Natural killer cell (primary cell): ENCODE measurements at regions not wholly inside any gene's neighbourhood (a gene's known extent, or its start where the extent isn't known, plus 50 kb on each side); places are given as distances from the start of the nearest gene placed in this dataset.
A peak's percentile ranks its signal among the peaks of the same experiment; 100 is the strongest.
"Not testable (repeated sequence)": the region's sequence is repeated elsewhere in the genome, so short reads cannot be mapped to it uniquely, and the experiment has no call there.

Source experiments
- ATAC-seq, 3 donors: fragments of 150-1000 bp in 2 of 3; fragments of 200-7000 bp in 1 of 3; cut with Tn5 transposase; 1 replicate in 1 of 3; 2 replicates in 2 of 3; pipeline ENCODE4 v1.10.0; 2021; ENCODE audit warnings: mild to moderate bottlenecking in 2 of 3, moderate library complexity in 2 of 3
- DNase-seq, 2 donors: peaks; one replicate each; pipeline versions ENCODE4 v3.0.0 to v3.0.0-alpha.2; 2013 to 2021; ENCODE audit warnings: mixed read lengths in 1 of 2
- H3K27ac ChIP-seq: one replicate; pipeline ENCODE4 v1.5.1; 2013; ENCODE audit warnings: mild to moderate bottlenecking, low read length
- H3K27me3 ChIP-seq: one replicate; pipeline ENCODE4 v1.6.1; 2013; ENCODE audit warnings: low read length; ENCODE audit not compliant: control insufficient read depth, insufficient read depth
- H3K36me3 ChIP-seq: one replicate; pipeline ENCODE4 v1.6.1; 2013; ENCODE audit warnings: low read length; ENCODE audit not compliant: control insufficient read depth, insufficient read depth
- H3K4me1 ChIP-seq: one replicate; pipeline ENCODE4 v1.6.1; 2013; ENCODE audit warnings: low read length; ENCODE audit not compliant: control insufficient read depth, insufficient read depth
- H3K4me3 ChIP-seq: one replicate; pipeline ENCODE4 v1.5.1; 2013; ENCODE audit warnings: low read length
- H3K9me3 ChIP-seq: one replicate; pipeline ENCODE4 v1.6.1; 2013; ENCODE audit warnings: low read length; ENCODE audit not compliant: control insufficient read depth, insufficient read depth
- H3K27ac Mint-ChIP-seq, 2 donors: one replicate each; pipeline ENCODE4 v1.8.0; 2022; ENCODE audit warnings: mild to moderate bottlenecking in 2 of 2, mixed read lengths in 2 of 2, moderate library complexity in 1 of 2
- H3K27me3 Mint-ChIP-seq, 2 donors: one replicate each; pipeline ENCODE4 v1.8.0; 2022; ENCODE audit warnings: low read depth in 2 of 2, mixed read lengths in 2 of 2
- H3K36me3 Mint-ChIP-seq: one replicate; pipeline ENCODE4 v1.8.0; 2022; ENCODE audit warnings: mixed read lengths
- H3K4me1 Mint-ChIP-seq, 2 donors: one replicate each; pipeline ENCODE4 v1.8.0; 2022; ENCODE audit warnings: mixed read lengths in 2 of 2
- H3K4me3 Mint-ChIP-seq: one replicate; pipeline ENCODE4 v1.8.0; 2022; ENCODE audit warnings: mild to moderate bottlenecking, moderate library complexity, mixed read lengths
- H3K9me3 Mint-ChIP-seq, 2 donors: one replicate each; pipeline ENCODE4 v1.8.0; 2022; ENCODE audit warnings: mixed read lengths in 2 of 2
- CTCF ChIP-seq: fragments of 200-600 bp; IDR thresholded peaks from one replicate; pipeline ENCODE4 v1.8.0; 2022; ENCODE audit warnings: antibody characterized with exemption
- WGBS: methylation state at CpG from one replicate; pipeline ENCODE4 v1.1.7; 2013; ENCODE audit warnings: missing lambda C conversion rate; ENCODE audit not compliant: insufficient coverage; 5-methylcytosine and 5-hydroxymethylcytosine counted together
- intact Hi-C: fragments of 100-400 bp; cut with micrococcal nuclease; formaldehyde crosslinking; loops from one replicate; pipeline ENCODE4 v1.14.2; 2022

GRCh38 chr12:67789266-67789665 lies 140.7 kb downstream of the DYRK2 start:
- peaks cover 1 to 3% of the 10 kb centered on the region in 2 donors for H3K27me3 Mint-ChIP-seq
- no peaks in the 10 kb centered on the region for H3K9me3 ChIP-seq
- no peak overlapping the region for H3K27ac Mint-ChIP-seq
- H3K27ac ChIP-seq, result no peak overlapping the region
- ATAC-seq (no peak), DNase-seq (no peak)
- no peak for TF ChIP-seq CTCF
- no peaks in the 10 kb centered on the region for H3K4me1 ChIP-seq
- no peak overlapping the region for H3K4me3 Mint-ChIP-seq
- H3K4me1 Mint-ChIP-seq, result no peaks in the 10 kb centered on the region
- no peaks in the 10 kb centered on the region for H3K36me3 Mint-ChIP-seq
- H3K36me3 ChIP-seq, result no peaks in the 10 kb centered on the region
- intact Hi-C loops, result no loop called here
- no peak overlapping the region for H3K4me3 ChIP-seq
- H3K9me3 Mint-ChIP-seq, result no peaks in the 10 kb centered on the region
- H3K27me3 ChIP-seq, result no peaks in the 10 kb centered on the region

GRCh38 chr12:67790660-67791059 lies 142.1 kb downstream of the DYRK2 start:
- intact Hi-C loops, result no loop called here
- WGBS, result 94% methylated on average over 2 of the region's 2 CpGs
- Mint-ChIP-seq H3K9me3 (no peaks in the 10 kb centered on the region), H3K36me3 (no peaks in the 10 kb centered on the region), H3K27ac (no peak overlapping the region), H3K4me1 (no peaks in the 10 kb centered on the region), H3K27me3 (peaks cover 10 to 15% of the 10 kb centered on the region in 2 donors), H3K4me3 (no peak overlapping the region)
- H3K9me3 ChIP-seq, result no peaks in the 10 kb centered on the region
- no peaks in the 10 kb centered on the region for H3K36me3 ChIP-seq
- H3K4me3 ChIP-seq, result no peak overlapping the region
- no peaks in the 10 kb centered on the region for H3K4me1 ChIP-seq
- no peak for TF ChIP-seq CTCF
- H3K27ac ChIP-seq, result no peak overlapping the region
- ATAC-seq, result no peak
- no peaks in the 10 kb centered on the region for H3K27me3 ChIP-seq
- DNase-seq, result no peak

- H3K4me3 ChIP-seq, H3K36me3 Mint-ChIP-seq, H3K4me1 Mint-ChIP-seq, DNase-seq, H3K9me3 Mint-ChIP-seq, H3K36me3 ChIP-seq, H3K9me3 ChIP-seq, ATAC-seq, H3K27me3 ChIP-seq, H3K27ac ChIP-seq, H3K4me3 Mint-ChIP-seq, H3K4me1 ChIP-seq, H3K27ac Mint-ChIP-seq, intact Hi-C loops: not testable (repeated sequence)
- WGBS, result 100% methylated on average over 3 of the region's 3 CpGs
- peaks cover 10 to 15% of the 10 kb centered on the region in 2 donors for H3K27me3 Mint-ChIP-seq
These were observed 142.8 kb downstream of the DYRK2 start for GRCh38 chr12:67791362-67791761.

- Mint-ChIP-seq H3K4me3 (no peak overlapping the region), H3K27me3 (peaks cover 10 to 15% of the 10 kb centered on the region in 2 donors), H3K36me3 (no peaks in the 10 kb centered on the region), H3K27ac (no peak overlapping the region), H3K9me3 (no peaks in the 10 kb centered on the region), H3K4me1 (no peaks in the 10 kb centered on the region)
- H3K27ac ChIP-seq, result no peak overlapping the region
- H3K4me3 ChIP-seq, result no peak overlapping the region
- 94% methylated on average over 12 of the region's 12 CpGs for WGBS
- intact Hi-C loops, result no loop called here
- H3K27me3 ChIP-seq, result no peaks in the 10 kb centered on the region
- no peaks in the 10 kb centered on the region for H3K9me3 ChIP-seq
- no peaks in the 10 kb centered on the region for H3K36me3 ChIP-seq
- H3K4me1 ChIP-seq, result no peaks in the 10 kb centered on the region
- TF ChIP-seq CTCF, result no peak
- DNase-seq, result peak in 1 of 2 donors; percentile 14
- ATAC-seq, result no peak
These were observed 143.6 kb downstream of the DYRK2 start for GRCh38 chr12:67792185-67792584.
